HG03175 (cell line): ENCODE measurements at regions not wholly inside any gene's neighbourhood (a gene's known extent, or its start where the extent isn't known, plus 50 kb on each side); places are given as distances from the start of the nearest gene placed in this dataset.

ENCODE experiments used
- ATAC-seq: cut with Tn5 transposase; IDR thresholded peaks from one replicate; pipeline ENCODE4 v1.9.1; 2021; ENCODE audit warnings: mild to moderate bottlenecking, moderate library complexity; ENCODE audit not compliant: unreplicated experiment

DNA sequence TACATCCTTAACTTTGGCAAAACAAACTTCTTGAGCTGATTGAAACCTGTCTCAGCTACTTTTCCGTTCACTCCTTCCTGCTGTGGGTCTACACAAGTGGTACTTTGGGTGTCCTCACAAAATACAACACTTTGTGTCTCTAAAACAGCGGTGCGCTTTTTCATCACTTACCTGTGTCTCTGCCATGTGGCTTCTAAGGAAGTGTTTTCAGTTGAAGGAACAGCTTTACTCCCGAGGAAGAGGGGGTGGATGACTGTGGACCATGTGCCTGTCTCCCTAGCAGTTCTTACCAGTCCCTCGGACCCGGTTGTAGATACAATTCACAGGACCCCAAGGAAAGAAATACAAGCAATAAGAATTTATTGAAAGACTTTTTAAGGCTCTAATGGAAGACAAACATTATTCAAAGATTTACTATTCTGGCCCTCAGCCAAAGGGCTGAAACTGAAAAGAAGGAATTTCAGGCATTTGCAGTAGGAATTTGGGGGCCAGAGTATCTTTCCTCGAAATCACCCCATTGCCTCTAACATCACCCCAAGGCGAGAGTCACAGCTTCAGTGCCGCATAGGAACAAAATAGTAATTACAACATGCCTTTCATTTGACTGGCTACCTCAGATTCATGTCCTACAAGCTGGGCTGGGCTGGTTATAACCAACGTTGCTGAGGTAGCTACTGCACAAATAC is 246.3 kb downstream of the ACTR3B start:
- ATAC-seq, result no peak

DNA sequence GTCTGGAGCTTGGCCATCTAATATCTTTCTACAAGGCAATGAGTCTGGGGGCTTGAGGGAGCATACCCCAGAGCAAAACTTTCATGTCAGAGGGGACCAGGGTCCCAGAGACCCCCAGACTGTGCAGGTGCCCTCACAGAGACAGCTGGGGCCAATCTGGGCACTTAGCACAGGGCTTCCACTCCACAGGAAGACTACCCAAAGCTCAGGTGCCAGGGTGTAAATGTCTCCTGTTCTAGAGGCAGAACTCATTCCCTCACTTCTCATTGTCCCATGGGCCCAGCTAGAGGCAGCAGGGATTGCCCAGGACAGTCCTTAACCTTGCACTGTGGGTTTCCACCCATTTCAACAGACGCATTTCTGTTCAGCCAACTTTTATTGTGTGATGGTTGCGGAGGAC is 246.9 kb downstream of the ACTR3B start:
- no peak for ATAC-seq

DNA sequence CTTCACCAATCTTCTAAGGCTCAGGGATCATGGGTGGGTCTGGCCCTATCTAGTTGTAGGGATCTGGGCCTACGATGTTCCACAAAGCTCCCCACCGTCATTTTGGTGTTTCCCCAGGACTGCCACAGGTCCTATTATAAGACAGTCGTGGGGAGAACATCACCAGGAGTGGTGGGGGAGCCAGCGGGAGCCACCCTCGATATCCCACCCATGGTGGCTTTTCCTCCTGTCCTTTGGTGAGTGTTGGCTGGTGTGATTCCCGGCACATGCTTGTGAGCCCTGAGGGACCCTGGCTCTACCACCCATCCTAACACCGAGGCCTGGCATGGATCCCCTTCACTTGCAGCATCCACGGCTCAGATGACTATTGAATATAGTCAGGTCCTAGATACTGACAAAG is 247.4 kb downstream of the ACTR3B start:
- ATAC-seq, result no peak

DNA sequence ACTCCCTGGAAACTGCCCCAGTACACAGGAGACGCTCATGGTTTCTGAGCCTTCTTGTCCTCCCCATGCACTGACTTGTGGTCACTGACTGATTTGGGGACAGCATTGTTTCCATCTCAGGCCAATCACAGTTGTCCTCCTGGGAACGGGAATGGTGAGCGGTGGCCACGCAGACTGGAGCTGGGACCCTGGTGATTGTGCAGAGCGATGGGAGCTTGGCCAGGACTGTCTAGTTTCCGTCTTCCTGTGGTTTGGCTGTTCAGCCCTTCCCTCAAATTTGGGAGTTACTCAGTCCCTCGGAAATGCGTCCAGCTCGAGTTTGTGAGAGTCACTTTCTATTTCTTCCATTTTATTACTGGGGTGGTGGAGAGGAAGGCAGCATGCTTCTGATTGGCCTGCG is 250.9 kb downstream of the ACTR3B start:
- ATAC-seq, result no peak

DNA sequence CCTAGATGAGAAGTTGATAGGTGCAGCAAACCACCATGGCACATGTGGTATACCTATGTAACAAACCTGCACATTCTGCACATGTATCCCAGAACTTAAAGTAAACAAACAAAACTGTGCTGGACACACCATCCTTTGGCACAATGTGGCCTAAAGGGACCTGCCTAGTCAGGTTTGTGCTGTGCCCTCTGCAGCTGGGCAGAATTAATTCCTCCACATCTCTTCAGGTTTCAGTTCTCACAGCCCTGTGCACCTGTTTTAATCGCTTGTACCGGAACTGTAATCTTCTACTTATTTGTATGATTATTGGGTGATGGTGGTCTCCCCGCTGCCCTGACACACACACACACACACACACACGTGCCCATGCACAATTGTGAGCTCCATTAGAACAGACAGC is 252.7 kb downstream of the ACTR3B start:
- no peak for ATAC-seq

DNA sequence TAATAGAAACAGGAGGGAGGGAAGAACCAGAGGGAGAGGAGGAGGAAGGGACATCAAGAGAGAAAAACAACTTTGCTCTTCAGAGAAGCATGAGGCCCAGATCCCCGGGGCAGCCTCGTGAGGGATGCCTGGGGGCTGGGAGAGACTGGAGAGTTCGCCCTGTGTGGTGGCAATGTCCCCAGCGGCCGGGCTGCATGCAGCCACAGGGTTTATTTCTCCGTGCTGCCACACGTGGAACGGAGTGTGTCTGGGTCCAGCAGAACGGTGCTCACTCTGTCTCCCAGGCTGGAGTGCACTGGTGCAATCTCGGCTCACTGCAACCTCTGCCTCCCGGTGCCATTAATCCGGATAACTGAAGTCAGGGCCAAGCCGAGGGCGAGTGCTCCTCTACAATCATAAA is 257.7 kb downstream of the ACTR3B start:
- no peak for ATAC-seq

DNA sequence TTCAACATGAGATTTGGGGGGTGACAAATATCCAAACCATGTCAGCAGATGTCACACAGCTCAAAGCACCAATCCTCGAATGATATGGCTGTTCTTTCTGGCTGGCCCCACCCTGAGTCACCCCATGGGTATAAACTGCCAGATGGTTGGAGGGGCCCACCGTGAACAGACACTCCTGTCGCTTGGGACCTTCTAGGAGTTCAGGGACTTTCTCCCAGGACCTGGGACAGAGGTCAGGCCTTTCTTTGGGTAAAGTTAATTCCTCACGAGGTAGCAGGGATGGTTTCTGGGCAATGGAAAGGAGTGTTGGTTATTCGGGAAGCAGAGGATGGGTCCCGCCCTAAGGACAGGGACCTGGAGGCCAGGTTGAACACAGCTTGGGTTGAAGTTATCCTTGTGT is 262.0 kb downstream of the ACTR3B start:
- ATAC-seq, result no peak

DNA sequence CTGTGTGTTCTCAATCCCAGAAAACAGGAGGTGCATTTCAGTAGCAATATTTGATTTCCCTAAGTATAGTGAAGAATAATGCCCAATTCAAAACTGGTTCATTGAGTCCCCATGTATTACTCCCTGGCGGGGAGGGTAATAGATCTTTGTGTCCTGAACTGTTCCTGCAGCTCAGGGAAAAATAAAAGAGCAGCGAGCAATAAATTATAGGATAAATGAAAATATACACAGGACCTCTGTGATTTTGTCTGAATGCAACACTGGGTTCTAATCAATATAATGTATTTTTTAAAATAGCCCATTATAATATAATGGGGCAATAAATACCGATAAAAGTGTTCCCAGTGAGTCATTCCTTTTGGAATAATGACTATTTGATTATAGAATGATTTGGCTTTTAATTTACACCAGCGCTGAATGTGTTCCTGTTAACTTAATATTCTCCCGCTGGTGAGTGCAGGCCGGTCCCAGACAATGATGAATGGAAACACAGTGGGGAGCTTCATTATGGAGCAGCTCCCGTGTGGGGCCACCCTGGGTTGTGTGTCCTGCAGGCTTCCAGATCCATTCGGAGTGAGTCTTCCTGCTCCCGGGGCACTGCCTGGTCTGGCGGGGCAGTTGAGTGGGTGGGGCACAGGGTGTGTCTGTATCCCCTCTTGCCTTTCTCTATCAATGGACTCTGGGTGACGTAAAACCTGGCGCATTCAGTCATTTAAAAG is 263.1 kb downstream of the ACTR3B start:
- ATAC-seq, result no peak

DNA sequence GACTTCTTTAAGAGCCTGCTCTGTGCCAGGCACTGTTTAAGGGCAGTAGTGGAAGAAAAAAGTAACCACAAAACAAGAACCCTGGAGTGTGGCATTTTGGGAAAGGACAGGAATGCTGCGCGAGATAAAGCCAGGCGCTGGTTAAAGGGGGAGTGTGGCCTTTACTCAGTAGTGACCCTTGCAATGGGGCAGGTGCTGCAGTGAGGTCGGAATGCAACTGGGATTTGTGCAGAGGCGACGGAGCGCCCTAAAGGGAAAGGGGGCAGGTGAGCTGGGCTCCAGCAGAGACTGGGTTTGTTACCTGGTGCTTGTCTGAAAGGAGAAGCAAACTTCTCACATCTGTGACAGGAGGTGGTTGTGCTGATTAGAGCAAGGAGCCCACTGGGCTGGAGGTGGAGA is 263.6 kb downstream of the ACTR3B start:
- no peak for ATAC-seq

DNA sequence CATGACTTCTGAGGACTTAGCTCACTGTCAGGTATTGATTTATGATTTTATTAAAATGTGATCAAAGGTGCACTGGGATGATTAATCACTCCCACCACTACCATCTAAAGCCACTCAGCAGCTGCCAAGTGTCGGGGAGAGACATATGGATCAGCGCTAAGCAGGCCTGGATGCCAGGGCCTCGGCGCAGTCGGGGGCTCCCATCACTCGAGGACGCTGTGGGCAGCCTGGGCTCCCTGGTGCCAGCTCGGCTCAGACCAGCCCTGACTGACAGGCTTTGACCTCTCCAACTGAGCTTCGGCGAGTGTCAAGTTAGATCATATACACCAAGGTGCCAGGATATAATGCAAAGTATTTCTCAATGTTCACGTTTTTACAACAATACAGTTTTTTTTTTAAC is 267.7 kb downstream of the ACTR3B start:
- ATAC-seq, result no peak

DNA sequence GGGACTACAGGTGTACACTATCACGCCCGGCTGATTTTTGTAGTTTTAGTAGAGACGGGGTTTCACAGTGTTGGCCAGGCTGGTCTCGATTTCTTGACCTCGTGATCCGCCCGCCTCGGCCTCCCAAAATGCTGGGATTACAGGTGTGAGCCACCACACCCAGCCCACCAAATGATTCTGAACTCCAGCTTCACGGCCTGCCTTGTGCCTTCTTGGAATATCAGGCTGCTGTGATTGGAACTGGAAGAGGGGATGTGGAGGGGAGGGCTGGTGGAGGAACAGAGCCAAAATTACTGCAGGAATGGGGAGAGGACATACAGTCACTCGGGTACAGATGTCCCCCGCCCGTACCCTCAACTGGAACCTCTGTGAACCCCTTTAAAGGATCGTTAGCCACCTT is 268.4 kb downstream of the ACTR3B start:
- no peak for ATAC-seq

DNA sequence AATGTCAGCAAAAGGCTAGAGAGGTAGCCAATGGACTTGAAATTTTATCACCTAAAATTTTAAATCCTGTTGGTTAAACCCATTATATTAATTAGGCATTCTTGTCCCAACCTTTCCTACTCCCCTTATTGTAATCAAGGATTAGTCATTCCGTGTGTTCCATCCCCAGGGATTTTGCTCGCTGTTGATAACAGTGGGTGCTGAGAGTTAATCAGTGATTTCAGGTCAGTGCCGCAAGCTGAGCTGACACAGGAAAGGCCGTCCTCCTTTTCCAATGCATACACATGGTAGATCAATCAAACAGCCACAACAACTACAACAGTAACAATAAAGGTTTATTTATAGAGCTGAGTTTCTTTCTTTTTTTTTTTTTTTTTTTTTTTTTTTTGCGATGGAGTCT is 271.4 kb downstream of the ACTR3B start:
- no peak for ATAC-seq

DNA sequence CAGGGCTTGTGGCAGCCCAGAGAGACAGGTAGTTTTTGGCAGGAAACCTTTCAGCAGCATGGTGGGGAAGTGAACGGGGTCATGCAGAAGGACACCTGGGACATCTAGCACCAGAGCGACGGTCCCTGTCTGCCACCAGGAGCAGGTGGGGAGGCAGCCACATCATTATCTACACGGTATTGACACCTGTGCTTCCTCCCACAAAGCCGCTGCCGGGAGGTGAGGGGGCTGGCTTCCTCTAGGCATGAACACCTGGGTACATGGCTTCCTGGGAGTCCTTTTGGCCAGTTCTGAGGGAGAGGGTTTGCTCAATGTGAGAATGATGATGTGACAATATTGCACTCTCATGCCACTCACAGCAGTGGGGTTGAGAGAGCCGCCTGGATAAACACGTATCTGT is 275.2 kb downstream of the ACTR3B start:
- ATAC-seq, result no peak

DNA sequence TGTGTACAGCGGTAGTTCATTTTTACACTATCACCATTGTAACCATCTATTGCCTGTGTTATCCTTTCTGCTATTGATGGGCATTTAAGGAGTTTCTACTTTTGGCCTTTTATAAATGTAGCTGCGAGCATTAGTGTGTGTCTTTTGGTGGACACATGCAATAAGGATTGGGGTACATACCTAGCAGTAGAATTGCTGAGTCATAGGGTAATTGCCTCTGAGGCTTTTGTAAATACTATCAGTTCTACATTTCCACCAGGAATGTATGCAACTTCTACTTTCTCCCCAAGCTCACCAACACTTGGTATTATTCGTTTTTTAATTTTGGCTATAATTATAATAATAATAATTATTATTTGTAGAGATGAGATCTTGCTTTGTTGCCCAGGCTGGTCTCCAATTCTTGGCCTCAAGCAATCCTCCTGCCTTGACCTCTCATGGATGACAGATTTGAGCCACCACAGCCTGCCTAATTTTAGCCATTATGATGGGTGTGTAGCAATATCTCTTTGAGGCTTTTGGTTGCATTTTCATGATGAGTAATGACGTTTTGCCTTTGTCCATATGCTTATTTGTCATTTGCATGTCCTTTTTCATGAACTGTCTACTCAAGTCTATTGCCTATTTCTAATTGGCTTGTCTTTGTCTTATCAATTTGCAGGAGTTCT is 277.0 kb downstream of the ACTR3B start:
- ATAC-seq, result no peak

DNA sequence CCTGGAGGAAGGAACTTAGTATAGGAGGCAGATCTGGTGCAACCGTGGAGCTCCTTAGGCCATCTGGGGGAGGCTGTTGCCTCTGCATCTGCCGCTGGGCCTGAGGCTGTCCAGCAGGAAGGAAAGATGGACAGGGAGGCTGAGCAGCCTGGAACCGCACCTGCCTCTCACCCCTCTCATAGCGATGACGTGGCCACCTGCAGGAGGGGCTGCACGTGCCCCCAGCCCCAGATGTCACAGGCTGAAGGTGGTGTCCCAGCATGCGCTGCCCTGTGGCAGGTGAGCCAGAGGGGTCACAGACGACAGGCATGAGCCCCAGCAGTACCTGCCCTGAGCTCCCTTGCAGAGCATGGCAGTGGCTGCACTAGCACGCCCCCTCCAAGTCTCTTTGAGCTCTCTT is 283.9 kb downstream of the ACTR3B start:
- no peak for ATAC-seq

DNA sequence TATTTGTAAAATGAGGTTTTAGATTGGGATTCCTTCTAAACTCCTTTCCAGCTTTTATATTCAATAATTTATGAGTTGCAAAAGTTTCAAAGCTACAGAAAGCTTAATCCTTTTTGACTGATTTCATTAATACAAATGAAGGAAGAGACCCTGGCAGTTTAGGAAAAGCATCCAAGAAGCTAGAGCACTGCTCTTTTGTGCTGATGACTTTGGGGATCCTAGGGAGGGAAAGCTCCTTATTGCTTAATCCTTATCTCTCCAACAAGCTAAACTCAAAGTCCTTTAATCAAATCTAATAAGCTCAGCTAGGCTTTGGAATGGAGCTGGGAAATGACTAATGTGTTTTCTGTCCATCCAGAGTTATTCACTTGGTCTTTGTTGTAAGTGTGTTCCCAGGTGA is 285.4 kb downstream of the ACTR3B start:
- ATAC-seq, result no peak

DNA sequence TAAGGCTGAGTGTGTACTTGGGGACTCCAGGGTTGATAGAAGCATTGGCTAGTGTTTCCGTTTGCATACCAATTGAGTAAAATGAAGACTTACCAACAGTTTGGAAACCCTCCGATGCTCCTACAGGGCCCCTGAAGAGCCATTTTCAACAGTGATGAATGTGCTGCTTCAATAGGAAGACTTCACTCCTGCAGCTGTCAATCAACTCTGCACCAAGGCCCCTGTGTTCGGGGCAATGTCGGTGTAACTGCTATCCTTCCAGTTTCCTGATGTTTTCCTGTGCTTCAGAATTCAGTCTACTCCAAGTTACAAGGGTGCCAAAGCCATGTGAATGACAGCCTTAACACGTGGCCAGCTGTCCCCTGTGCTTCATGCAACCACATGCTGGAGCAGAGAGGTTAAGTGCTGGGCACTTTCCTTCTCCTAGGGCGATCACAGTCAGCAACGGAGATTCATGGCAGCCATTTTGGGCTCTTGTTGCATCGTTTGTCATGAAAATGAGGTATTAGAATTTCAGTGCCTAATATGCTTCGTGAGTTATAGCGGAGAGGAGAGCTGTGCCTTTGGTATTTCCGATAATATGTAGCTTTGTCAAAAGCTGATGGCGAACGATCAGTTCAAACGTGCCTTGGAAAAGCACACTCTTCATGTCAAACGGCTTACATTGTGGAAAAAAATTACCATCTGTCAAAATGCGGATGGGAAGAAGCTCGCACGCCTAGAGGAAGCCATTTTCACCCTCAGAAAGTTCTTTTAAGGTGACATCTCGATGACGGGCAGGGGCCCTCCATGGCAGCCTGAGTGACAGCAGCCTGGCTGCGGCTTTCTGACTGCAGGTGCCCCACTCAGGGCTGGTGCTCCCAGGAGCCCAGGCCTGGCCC is 287.8 kb downstream of the ACTR3B start:
- no peak for ATAC-seq

DNA sequence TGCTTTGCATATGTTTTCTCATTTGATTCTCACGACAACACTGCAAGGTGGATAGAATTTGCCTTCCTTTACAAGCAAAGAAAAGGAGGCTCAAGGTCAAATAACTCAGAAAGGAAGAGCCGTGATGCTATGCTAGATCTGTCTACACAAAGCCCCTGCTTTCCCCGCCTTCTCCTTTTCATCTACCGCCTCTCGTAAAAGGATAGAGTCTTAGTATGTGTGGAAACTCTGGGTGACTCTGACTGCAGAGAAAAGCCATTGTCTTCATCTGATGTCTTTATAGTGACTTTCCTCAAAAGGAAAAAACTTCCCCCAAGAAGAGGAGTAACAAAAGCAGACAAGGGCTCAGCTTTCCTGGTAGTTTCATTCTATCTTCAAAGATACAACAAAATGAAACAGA is 292.7 kb downstream of the ACTR3B start:
- no peak for ATAC-seq

DNA sequence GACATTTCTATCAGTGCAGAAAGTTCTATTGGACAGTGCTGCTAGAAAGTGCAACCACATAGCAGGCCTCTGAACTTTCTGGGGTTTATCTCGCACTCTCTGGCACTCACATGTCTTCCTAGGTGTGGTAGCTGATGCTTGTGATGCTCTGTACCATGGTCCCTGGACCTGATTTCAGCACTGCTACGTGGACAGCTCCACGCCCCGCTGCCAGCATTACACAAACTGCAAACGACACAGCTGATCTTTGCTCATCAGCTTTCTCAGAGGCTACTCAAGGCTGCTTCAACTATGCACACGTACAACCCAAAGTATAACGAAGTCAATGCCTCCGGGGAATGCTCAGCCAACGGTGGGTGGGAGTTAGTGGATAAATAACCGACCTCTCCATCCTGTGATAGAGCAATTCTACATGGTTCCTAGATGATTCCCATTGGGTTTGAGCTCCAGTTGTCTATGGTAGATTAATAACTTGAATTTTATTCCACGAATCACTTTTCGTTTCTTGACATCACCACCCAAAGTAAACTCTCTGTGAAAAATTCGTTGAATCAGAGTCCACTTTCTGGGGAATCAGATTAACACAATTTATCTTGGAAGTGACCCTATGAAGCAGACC is 302.5 kb downstream of the ACTR3B start:
- ATAC-seq, result no peak

DNA sequence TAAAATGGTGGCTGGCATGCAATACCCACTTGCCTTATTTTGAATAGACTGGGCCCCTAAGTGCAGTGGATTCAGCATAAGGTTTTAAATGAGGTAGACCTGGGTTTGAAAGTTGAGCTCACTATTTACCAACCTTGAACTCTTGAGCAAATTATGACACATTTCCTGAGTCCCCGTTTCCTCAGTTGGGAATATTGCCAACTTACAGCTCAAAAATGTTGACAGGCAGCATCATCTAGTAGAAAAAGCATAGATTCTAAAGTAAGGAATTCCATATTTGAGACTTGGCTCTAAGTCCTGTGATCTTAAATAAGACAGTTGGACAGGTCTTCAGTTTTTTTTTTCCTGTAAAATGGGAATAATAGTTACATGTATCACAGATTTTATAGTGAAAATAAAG is 305.5 kb downstream of the ACTR3B start:
- ATAC-seq, result no peak

DNA sequence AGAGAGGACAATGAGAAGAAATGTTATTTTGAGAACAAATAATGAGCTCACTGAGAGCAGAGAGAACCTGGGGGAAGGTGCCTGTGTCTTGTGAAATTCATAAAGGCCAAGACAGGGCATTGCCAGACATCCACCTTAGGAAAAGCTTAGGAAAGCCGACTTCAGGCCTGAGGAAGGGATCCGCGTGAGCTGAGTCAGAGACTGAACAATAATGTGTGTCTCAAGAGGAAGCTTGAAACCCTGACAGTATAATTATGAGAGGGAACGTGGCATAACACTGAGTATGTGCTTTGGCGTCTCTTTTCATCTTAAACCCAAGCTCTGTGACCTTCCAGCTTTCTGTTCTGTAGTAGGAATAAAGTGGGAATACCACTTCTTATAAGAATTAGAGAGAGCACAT is 307.2 kb downstream of the ACTR3B start:
- no peak for ATAC-seq
